Embryonic facial prominence (tissue), 1 donor: ENCODE measurements at regions not wholly inside any gene's neighbourhood (a gene's known extent, or its start where the extent isn't known, plus 50 kb on each side); places are given as distances from the start of the nearest gene placed in this dataset.
"Not testable (repeated sequence)": the region's sequence is repeated elsewhere in the genome, so short reads cannot be mapped to it uniquely, and the experiment has no call there.

ENCODE experiments used
- DNase-seq: peaks from one replicate; pipeline ENCODE4 v3.0.0-alpha.2; 2016; ENCODE audit errors: extremely low spot score

- DNase-seq, result no peak
Observed at GRCh38 chr1:104463126-104463697, 713.5 kb downstream of the AMY1C start.

GRCh38 chr1:104466068-104466467, 716.4 kb downstream of the AMY1C start:
- DNase-seq, result no peak

- no peak for DNase-seq
Observed at GRCh38 chr1:104467590-104467989, 717.9 kb downstream of the AMY1C start.

GRCh38 chr1:104468282-104468681, 718.6 kb downstream of the AMY1C start:
- no peak for DNase-seq

GRCh38 chr1:104476126-104476525, 726.4 kb downstream of the AMY1C start:
- no peak for DNase-seq

- DNase-seq, result no peak
Observed at GRCh38 chr1:104488296-104489015, 738.8 kb downstream of the AMY1C start.

GRCh38 chr1:104526158-104526795, 776.6 kb downstream of the AMY1C start:
- DNase-seq, result no peak

GRCh38 chr1:104531990-104532389, 782.3 kb downstream of the AMY1C start:
- no peak for DNase-seq

GRCh38 chr1:104574620-104575019, 824.9 kb downstream of the AMY1C start:
- DNase-seq, result no peak

- DNase-seq, result no peak
Observed at GRCh38 chr1:104592926-104593325, 843.2 kb downstream of the AMY1C start.

GRCh38 chr1:104593413-104594187, 843.9 kb downstream of the AMY1C start:
- no peak for DNase-seq

GRCh38 chr1:104617474-104617873, 867.8 kb downstream of the AMY1C start:
- DNase-seq, result no peak

GRCh38 chr1:104621221-104621620, 871.5 kb downstream of the AMY1C start:
- no peak for DNase-seq

GRCh38 chr1:104624538-104624937, 874.8 kb downstream of the AMY1C start:
- no peak for DNase-seq

- DNase-seq, result no peak
Observed at GRCh38 chr1:104629589-104629988, 879.9 kb downstream of the AMY1C start.

GRCh38 chr1:104630567-104631149, 881.0 kb downstream of the AMY1C start:
- DNase-seq, result no peak

GRCh38 chr1:104636581-104636980, 886.9 kb downstream of the AMY1C start:
- no peak for DNase-seq

GRCh38 chr1:104646233-104646632, 896.5 kb downstream of the AMY1C start:
- DNase-seq, result no peak

- DNase-seq, result no peak
Observed at GRCh38 chr1:104648269-104648691, 898.6 kb downstream of the AMY1C start.

- not testable (repeated sequence) for DNase-seq
Observed at GRCh38 chr1:104664374-104664773, 914.7 kb downstream of the AMY1C start.

- no peak for DNase-seq
Observed at GRCh38 chr1:104665300-104665699, 915.6 kb downstream of the AMY1C start.
